Ovary (tissue), 3 donors: ENCODE measurements at regions not wholly inside any gene's neighbourhood (a gene's known extent, or its start where the extent isn't known, plus 50 kb on each side); places are given as distances from the start of the nearest gene placed in this dataset.

Experiments used
- POLR2A ChIP-seq: fragments of 450-650 bp; IDR thresholded peaks from one replicate; pipeline ENCODE4 v1.6.1; 2017; ENCODE audit warnings: antibody characterized with exemption, mild to moderate bottlenecking, moderate library complexity
- TF ChIP-seq, protein P1 (sequence below), 3 donors: fragments of 450-650 bp in 2 of 3; fragments of 200-600 bp in 1 of 3; IDR thresholded peaks; one replicate each; pipeline versions ENCODE4 v1.5.1 to v1.8.0; 2016 to 2022; ENCODE audit warnings: antibody characterized with exemption in 3 of 3, mild to moderate bottlenecking in 1 of 3
- donor health status: DM: no; HTN: no; CAD: no.

DNA sequence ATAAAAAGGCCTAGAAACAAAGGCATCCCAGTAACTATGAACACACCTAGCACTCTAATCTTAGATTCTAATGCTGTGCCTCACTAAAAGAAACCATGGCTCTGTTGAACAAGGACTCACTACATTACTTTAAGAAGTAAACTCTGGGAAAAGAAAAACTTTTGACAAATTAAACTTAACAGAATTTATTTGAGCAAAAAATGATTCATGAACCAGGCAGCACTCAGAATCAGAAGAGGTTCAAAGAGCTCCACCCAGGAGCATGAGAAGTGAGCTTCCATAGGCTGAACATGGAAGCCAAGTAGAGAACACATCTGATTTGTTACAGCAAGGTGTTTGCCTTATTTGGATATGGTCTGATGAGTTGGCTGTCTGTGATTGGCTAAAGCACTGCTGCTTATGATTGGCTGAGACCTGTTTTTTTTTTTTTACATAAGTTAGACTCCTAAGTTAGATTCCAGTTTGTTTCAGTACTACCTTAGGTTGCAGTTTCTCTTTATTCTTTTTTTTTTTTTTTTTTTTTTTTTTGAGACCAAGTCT, 343.6 kb upstream of the SASH1 start:
- TF ChIP-seq, protein P1, sequence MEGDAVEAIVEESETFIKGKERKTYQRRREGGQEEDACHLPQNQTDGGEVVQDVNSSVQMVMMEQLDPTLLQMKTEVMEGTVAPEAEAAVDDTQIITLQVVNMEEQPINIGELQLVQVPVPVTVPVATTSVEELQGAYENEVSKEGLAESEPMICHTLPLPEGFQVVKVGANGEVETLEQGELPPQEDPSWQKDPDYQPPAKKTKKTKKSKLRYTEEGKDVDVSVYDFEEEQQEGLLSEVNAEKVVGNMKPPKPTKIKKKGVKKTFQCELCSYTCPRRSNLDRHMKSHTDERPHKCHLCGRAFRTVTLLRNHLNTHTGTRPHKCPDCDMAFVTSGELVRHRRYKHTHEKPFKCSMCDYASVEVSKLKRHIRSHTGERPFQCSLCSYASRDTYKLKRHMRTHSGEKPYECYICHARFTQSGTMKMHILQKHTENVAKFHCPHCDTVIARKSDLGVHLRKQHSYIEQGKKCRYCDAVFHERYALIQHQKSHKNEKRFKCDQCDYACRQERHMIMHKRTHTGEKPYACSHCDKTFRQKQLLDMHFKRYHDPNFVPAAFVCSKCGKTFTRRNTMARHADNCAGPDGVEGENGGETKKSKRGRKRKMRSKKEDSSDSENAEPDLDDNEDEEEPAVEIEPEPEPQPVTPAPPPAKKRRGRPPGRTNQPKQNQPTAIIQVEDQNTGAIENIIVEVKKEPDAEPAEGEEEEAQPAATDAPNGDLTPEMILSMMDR (IDR thresholded peaks at IDR 0.05): no peak
- no peak for TF ChIP-seq POLR2A
